Right hindlimb (tissue), 1 donor: ENCODE measurements at regions not wholly inside any gene's neighbourhood (a gene's known extent, or its start where the extent isn't known, plus 50 kb on each side); places are given as distances from the start of the nearest gene placed in this dataset.
A peak's percentile ranks its signal among the peaks of the same experiment; 100 is the strongest.

Source experiments
- DNase-seq: peaks from one replicate; pipeline ENCODE4 v3.0.0-alpha.2; 2018

DNA sequence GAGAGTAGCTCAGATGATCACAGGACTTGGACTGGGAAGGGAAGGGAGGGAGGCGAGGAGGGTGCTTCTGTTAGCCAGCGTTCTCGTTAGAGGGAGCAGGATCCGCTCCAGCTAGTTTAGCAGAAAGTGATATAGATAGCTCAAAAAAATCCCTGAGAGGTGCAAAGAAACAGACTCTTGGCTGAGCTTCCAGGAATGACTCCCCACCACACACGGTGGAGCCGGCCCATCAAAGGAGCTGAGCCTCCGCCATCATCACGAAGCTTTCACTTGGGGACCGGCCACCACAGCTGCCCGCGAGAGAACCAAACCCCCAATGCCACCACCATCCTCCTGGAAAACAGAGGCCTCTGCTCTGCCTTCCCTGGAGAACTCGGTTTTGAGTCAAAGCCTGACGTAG lies 124.6 kb upstream of the BCL2L14 start:
- no peak for DNase-seq

DNA sequence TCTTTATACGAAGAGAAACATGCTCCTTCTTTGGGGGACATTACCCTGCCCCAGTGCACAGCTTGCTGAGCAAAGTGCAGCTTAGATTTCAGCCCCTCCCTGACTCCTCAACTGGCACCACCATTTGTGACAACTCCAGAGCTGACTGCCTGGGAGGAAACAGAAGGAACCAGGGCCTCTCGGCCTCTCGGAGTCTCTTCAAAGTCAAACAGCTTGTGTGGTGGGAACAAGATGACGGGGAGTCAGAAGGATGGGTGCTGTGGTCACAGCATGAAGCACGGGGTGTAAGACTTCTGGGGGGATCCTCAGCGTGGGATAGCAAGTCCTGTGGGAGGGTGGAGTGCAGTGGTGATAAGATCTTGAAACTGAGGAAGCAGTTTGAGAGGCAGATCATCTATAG lies 123.5 kb upstream of the BCL2L14 start:
- no peak for DNase-seq

DNA sequence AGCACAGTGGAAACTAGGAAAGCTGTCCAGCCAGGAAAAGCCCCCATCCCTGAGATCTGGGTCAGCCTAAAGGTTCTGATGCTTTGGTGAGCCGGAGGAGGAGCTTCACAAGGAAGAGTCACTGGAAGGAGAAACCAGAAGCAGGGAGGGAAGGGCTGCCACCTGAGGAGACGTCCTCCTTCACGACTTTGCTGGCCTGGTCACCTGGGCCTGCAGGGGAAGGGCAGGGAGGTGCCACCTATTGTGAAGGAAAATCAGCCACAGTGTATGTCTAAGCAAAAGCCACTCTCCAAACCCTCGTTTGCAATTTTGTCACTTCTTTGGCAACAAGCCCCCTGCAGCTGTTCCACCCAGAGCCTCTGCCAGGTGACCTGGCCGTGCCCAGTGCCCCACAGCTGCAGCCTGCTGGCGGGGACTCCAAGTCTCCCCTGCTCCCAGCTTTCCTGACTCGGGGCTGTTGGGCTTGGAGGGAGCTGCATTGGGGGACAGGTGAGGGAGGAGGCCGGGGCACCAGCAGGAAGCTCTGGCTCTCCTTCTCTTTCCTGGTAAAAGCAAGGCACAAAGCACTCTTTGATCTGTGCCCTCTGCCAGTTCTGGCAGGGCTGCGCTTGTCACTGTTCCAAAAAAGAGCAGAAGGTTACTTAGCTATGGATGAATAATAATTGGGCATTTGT lies 120.9 kb upstream of the BCL2L14 start:
- DNase-seq, result peak; percentile 64

DNA sequence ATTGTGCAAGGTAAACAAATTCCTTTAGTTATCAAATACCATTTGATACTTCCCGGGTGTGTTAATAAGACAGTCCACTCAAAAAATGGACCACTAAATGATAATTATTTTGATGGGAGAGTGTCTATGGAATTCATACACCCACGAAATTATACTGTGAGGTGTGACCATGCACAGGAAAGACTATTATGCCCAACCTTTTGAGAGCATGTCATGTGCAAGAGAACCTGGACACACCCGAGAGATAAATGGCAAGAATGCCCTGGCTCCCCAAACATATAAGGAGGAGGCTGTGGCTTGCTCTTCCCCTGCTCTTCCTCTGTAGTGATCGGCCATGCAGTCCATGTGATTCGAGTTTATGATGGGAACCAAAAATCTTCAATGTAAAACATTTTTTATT lies 119.5 kb upstream of the BCL2L14 start:
- DNase-seq, result no peak

DNA sequence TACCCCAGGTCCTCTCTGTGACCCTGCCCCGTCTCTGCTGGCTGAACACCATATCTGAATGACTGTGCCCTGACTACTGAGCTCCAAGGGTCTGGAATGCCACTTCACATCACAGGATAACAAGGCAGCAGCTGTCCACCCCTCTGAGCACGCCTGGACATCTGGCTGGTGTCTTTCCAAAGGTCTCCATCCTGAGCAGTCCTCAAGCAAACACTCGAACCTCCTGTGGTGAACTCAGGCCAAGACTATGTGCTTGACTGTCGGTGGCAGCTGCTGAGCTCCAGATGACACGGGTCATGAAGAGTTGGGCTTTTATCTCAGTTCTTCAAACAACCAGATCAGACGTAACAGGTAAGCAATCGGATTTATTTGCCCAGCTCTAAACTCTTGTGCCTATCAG lies 117.2 kb upstream of the BCL2L14 start:
- DNase-seq, result no peak

DNA sequence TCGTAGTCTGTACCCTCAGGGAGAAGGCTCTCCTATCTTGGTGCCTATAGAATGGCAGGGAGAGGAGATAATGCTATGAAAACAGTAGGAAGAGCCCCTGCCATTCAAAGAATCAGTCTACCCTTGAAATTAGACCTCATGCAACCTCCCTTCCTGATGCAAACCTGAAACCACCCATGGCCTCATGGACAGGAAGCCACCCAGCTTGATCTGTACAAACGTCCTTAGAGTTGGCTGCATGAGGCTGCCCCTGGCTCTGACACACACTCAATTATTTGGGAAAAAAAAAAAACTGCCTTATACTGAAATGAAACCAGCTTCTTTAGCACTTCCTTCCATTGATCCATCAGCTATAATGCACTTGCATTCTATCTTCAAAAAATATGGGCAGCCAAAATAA lies 116.6 kb upstream of the BCL2L14 start:
- no peak for DNase-seq

DNA sequence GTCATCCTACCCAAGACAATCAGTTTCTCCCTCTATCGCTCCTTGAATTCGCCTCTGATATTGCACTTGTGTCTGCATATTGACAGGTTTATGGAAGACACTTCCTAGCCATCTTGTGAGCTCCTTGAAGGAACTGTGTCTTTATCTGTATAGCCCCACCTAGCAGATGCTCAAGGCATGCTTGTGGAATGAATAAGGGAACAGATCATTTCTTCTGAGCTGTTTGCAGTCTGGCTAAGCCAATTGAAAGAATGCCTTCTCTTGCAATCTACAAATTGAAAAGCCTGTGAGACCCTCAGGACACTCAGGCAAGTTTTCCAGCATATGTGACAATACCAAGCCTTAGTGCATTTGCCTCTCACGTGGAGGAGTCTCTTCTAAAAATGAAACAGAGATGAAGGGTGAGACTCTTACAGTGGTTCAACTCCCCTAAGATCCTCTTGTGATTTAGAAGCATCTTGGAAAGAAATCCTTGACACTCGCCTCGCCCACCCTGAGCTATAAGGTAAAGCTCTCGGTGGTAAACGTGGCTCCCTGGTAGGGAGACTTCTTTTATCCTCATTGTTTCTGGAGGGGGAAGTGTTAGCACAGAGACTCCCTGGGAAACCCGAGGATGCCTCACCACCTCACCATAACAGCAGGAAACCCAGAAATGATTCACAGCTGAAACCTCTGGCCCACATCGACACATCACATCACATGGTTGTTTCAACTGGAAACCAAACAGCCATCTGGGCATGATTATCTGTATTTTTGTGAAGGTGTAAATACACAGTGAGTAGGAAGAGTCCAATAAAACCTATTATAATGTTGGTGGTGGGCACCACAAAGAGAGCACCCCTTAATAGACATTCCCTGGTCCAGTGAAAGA lies 112.3 kb upstream of the BCL2L14 start:
- no peak for DNase-seq

DNA sequence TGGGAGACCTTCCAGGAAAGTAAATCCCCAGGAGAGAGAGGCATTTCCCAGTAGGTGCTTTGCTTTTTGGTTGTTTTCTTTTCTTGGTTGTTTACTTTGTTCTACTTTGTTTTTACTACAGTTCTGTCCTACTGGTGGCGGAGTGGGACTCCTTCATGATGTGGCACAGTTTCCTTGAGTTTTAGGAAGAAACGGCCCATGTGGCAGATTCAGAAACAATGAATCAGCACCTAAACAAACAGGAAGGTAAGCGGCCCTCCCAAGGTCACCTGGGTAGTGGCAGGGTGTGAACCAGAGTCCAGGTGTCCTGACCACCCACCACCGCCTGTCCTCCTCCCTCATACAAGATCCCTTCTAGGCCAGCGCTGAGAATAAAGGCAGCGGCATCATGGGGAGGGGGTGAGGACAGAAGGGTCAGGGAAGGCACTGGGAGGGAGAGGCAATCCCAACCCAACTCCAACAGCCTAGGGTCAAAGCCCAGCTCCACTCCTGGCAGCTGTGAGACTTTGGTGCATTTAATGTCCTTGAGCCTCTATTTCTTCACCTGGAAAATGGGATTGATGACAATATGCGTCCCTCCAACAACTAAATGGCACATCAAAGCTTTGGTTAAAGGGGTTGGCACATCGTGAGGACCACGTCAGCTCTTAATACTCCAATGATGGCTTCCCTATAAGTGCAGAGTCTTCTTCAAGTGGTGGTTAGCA lies 111.5 kb upstream of the BCL2L14 start:
- no peak for DNase-seq

DNA sequence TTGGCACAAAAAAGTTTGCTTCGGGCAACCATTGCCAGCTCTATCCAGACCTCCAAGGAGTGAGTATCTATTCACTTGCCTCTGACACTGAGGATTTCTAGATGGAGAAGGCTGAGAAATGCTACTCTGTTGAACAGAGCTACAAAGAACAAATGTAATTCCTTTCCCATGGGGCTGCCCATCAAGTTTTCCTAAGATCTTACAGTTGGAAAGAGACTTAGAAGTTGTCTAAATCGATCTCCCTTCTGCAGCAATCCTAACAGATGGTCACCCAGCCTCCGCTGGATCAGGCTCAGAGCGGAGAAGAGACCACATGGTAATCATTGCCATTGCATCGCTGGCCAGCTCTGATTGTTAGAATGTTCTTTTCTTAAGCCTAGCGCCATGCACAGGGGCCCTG lies 110.1 kb upstream of the BCL2L14 start:
- no peak for DNase-seq

DNA sequence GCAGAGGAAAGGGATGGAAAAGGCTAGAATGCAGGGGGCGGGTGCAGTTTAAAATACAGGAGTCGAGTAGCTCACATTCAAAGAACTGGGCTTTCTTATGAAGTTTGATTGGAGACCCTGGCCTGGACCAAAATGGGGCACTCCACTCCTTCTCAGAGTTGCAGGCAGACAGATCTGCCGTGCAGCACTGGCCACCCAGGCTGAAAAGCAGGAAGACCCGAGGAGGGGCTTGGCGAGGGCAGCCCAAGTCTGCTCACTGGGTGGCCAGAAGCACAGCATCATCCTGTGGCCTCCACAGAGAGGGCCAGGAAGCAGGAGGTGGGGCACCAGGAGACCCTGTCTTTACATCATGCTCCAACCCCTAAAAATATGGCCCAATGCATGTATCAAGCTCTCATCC lies 109.1 kb upstream of the BCL2L14 start:
- DNase-seq, result no peak

DNA sequence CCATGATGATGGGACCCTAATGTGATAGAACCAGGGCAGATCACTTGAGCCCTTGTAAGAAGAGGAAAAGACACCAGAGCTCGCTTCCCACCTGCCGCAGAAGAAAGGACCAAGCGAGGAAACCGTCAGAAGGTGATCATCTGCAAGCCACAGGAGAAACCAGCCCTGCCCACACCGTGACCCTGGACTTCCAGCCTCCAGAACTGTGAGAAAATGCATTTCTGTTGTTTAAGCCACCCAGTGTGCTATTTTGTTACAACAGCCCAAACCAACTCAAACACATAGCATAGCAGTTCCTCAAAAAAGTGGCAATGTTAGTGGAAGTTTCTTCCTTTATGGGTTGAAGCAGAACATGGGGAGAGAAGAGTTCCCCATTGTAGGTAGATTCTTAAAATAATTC lies 107.9 kb upstream of the BCL2L14 start:
- no peak for DNase-seq

DNA sequence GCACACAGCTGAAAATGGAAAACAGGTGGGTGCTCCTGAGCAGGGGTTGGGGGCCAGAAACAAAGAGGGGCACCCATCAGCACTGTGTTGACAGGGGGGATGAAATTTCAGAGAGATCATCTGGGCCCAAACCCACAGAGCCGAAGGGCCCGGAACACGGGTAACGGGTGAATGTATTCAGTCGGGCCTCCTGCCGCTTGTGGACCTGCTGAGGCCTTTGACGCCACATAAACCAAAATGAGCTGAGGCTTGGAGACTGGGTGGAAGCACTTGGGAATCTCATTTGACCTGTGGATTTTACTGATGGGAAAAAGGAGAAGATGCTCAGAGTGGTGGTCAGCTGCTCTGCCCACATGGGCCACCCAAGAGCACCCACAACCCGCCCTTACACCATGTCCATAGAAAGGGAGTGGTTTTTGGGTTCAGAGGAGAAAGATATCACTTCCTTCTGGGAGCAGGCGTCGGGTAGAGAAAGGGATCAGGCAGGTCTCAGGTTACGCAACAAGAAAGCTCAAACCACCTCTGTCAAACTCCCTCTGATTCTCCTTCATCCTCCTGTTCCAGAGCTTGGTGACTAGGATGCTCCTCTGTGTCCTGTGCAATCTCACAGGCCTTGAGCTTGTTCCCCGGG lies 106.8 kb upstream of the BCL2L14 start:
- no peak for DNase-seq

DNA sequence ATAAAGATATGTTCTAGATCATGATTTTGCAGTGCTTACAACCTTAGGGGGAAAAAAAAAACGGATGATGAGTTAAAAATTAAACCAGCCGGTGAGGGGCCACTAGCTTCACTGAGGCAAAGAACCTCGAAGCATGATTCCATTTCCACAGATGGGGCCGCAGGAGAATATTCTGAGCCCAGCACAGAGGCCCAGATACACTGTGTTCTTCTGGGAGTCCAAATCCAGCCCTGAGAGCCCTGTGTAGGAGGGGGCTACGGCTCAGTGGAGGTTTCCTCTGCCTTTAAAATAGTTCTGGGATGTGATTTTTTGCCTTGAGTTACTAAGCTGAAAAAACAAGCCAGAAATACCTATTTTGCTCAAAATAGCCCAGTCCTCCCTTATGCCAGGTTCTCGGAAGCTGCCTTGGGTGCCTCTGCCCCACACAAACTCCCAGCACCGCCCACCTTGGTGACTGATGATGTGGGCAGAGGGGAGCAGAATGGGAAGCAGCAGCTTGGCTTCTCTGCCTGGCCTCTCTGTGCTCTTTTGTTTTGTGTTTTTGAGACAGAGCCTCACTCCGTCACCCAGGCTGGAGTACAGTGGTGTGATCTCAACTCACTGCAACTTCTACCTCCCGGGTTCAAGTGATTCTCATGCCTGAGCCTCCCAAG lies 105.4 kb upstream of the BCL2L14 start:
- DNase-seq, result no peak

DNA sequence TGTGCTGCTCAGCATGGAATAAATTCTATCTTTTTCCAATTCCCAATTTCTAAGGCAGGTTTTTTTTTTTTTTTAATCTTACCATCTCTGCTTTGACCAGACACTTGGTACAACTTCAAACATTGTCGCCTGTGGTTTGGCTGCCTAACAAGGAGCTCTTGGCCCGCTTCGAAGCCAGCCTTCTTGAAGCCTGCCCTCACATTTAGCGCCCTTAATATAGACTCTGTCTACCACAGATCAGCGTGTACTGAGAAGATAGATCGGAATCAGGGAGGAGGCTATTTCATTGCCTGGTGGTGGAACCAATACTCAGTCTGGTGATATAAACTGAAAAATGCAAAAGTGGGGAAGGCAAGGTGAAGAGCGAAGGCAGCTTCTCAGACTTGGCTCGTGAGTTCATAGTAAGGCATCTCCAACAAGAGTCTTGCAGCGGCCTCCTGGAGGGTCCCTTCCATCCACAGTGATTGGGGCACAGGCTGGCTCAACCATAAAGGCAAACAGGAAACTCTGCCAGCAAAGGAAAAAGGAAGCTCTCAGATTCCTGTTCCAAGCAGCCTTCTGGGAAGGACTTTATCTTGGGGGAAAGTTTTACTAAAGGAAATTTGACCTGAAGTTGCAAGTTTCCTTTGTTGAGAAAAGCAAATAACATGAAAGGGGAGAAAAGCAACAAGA lies 103.2 kb upstream of the BCL2L14 start:
- no peak for DNase-seq

DNA sequence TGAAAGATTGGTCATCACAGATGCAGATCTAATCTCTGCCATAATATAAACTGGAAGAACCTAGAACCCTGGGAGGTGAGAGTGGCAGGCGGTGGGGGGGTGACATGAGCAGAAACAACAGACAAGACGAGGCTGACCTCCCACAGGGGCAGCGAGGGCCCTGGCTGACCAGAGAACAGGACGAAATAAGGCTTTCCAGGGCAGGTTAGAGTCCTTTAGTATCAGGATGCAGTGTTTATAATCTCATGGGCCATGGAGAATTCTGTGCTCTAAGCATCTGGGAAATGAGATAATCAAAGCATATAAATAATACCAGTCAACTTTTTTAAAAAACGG lies 102.7 kb upstream of the BCL2L14 start:
- no peak for DNase-seq

DNA sequence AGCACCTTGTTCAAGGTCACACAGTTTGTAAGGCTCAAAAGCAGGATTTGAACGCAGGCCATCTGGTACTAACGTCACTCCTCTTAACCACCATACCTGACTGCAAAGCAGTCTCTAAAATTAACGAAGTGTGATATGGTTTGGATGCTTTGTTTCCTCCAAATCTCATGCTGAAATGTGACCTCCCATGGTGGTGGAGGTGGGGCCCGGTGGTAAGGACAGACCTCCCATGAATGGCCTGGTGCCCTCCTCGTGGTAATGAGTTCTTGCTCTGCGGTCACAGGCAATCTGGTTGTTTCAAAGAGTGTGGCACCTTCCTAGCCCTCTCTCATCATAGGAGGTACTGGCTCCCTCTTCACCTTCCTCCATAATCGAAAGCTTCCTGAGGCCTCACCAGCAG lies 102.2 kb upstream of the BCL2L14 start:
- DNase-seq, result no peak

DNA sequence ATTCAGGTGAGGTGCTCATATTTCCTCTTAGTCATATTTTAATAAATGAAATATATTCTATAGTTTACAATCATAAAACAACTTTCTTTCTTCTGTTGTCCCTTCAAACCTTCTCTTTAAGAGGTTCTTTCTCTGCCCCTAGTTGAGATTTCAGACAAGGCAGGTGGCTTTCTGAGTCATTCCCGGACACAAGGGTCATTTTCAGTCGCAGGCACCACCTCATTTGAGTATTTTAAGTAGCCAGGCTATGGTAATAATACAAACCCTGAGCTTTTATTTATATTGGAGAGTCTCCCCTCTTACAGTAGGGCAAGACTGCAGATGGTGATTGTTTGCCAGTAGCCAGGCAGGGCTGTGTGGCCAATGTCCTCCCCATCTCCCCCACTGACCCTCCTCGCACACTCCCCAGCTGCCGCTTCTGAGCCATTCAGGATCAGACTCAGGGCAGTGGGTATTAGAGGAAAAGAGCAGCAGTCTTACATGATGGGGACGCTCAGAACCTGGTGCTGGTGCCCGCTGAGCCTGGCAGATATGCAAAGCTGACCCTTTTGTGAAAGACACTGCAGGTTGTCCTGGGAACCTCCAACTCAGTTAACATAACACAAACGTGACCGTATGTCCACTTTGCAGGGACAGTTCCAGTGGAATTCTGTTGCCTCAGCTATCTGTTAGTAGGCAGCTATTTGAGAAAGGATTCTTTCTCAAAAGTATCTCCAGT lies 101.1 kb upstream of the BCL2L14 start:
- no peak for DNase-seq

DNA sequence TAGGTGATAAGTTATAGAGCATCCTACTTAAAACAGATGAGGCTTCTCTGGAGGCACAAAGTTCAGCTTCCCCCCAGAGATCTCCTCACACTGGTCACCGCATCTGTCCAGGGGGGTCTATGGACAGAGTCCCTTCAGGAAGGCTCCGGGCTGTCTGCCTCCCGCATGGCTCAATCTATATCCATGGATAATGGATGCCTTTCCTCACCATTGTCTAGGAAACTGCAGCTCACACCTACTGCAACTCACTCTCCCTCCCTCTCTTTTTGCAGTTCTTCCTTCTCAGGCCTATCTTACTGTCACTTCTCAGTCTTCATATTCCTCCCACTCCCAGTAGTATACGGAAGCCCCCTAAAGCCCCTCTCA lies 100.6 kb upstream of the BCL2L14 start:
- DNase-seq, result no peak

DNA sequence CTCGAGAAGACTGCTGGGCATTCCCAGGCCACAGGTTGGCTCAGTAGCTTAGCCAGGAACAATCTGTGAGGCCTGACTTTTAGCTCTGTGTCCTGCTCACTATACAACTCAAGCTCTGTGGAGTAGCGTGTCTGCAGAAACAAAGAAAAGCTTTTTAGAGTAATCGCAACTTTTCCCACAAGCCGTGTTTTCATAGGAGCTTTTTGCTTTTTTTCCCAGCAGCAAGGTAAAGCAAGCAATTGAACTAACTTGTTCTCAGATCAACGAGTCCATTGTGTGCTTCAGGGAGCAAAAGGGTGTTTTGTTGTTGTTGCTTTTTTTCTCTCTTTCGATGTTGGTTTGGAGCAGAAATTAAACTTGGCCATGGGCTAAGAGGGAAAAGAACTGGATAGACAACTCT lies 97.3 kb upstream of the BCL2L14 start:
- no peak for DNase-seq

DNA sequence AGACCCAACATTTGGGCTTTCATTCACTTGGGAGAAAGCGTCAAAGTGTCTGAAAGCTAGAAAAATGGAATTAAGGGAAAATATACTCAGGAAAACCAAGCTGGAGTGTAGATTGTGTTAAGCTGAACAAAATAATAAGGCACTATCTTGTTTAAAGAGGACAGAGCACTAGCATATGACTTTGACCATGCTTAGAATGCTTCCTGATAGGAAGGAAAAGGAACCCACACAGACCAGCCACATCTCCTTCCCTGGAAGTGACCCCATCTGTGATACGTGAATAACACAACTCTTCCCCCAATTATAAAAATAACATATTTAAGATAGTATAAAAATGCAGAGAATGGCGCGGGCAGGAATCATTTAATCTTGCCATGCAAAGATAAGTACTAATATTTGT lies 94.7 kb upstream of the BCL2L14 start:
- no peak for DNase-seq

DNA sequence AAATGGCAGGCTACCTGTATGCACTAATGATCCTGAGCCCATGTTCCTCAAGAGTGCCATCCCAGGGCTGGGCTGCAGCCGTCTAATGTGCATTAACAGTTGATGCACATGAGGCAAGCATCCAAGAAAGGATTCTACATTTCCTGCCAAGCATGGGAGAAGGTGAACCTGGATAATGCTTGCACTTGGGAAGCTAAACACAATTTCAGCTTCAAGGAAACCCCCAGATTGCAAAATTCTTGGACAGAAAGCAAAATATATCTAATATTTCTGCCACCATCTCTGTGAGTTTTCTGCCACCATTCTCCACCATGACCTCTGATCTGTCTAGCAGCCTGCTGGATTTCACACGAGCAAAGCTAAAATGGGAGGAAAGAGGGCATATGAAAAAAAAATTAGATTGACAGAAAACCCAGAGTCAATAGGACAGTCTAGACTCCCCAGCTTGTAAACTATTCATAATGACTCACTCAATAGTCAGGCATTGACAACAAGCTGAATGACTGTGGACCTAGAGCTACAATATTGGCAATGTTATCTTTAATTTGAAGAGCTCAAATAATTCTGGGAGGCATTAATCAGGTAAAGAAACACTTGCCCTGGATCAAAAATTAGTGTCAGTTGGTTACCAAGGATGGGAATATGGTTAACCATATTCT lies 91.9 kb upstream of the BCL2L14 start:
- no peak for DNase-seq
